ENCODE measurements at regions not wholly inside any gene's neighbourhood (a gene's known extent, or its start where the extent isn't known, plus 50 kb on each side); places are given as distances from the start of the nearest gene placed in this dataset.

DNA sequence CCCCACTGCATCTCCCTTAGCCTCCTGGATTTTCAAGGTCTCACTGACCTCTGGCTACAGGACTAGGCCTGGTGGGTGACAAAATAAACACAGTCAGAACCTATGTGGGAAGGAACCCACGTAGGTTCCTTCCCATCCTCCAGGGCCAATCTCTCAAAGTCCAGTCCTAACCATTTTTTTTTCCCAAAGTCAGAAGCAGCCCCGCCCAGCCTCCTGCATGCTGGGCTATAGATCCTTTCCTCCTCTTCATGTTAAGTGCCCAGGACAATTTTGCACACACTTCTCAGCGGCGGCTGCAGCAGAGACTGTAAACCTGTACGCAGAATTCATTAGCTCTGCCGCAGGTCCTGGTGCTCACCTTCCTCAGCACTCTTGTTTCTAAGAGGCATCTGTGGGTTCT lies 285.8 kb downstream of the NPIPA8 start:
- no peak for DNase-seq

DNA sequence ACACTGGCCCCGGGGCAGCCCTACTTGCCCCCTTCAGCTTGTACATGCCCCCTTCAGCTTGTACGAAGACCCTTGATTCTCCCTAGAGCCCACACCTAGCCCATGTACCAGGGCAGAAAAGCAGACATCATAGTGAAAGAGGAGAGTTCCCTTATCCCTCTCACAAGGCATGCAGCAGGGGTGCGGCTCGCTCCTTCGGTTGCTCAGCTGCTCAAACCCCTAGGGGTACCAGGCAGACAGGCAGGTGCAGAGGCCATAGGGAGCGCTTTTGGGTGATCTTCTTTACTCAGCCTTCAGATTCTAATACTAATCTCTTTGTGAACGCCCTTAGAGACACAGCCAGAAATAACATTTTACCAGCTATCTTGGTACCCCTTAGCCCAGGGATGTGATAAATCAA lies 286.3 kb downstream of the NPIPA8 start:
- DNase-seq = no peak

DNA sequence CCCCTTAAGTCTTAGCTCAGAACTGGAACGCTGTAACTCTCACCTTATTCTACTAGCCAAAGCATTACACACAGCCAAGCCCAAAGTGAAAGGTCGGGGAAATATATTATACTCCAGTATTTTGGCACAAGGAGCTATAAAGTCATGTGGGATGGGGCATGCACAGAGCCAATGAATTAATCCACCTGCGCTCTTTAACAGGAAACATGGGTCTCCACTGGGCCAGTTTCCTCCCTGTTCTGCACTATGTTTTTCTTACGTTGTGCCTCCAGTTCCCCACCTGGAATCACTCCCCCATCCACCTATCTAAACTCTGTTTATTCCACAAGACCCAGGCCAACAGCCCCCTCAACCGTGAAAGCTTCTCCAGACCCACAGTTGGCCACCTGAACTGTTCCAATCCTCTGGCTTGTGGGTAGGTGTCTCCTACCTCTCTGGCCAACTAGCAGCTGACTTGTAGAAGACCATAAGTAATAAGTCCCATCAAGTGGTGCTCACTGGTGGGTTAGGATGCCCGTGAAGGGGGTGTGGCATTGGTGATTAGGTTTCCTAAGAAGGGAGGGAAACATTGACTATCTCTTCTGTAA lies 286.9 kb downstream of the NPIPA8 start:
- DNase-seq = no peak

DNA sequence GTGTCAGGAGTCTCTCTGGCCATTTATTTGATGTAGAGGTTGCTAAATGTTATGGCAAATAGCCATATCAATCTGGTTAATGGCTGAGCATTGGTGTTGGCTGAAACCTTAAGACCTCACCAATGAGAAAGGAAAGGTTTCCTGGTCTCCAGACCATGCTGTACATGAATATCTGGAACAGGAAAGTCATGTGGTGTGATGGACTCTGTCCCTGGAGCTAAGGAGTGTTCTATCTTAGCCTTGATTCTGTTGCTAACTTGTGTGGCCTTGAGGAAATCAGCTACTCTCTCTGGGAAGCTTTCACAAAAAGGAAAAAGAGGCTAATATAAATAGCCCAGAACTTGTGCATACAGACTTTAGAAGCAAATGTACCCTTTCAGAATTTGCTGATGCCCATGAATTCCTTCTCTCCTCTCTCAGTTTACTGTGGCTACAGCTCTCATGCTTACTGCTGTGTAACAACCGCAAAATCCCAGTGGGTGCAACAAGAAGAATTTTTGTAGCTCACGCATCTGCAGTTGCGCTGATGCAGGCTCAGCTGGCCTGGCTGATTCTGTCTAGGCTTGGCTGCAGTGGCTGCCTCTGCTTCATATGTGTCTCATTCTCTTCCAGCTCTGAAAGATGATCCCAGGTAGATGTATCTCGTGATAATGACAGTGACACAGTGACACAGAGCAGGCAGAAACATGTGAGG lies 287.5 kb downstream of the NPIPA8 start:
- no peak for DNase-seq

DNA sequence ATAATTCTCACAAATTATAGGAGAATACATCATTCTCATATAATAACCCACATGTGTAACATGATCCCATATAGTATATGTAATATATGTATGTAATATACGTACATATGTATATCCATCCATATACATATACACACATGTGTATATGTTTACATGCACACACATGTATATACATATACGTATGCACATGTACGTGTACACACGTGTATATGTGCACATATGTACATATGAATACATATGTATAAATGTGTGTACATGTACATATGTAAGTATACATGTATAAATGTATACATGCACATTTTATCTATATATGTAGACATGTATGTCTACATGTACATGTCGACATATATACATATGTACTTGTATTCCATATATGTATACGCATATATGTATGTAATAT lies 288.8 kb downstream of the NPIPA8 start:
- no peak for DNase-seq

DNA sequence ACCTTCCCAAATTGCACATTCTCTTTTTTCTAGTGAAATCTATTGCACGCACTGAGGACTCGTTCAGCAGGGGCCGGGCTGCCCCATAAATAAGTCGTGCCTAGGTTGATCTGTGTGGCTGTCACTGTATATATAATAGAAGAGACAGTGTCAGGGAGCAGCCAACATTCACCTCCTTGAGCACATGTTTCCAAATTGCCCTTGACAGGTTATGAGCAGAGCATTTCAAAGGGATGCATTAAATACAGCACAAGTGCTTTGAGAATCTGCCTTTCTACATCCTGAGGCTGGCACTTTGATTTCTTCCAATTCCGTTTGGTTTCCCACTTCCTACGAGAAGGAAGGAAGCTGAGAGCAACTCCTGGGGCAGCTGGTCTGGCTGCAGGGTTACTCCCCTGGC lies 291.2 kb downstream of the NPIPA8 start:
- DNase-seq = no peak

DNA sequence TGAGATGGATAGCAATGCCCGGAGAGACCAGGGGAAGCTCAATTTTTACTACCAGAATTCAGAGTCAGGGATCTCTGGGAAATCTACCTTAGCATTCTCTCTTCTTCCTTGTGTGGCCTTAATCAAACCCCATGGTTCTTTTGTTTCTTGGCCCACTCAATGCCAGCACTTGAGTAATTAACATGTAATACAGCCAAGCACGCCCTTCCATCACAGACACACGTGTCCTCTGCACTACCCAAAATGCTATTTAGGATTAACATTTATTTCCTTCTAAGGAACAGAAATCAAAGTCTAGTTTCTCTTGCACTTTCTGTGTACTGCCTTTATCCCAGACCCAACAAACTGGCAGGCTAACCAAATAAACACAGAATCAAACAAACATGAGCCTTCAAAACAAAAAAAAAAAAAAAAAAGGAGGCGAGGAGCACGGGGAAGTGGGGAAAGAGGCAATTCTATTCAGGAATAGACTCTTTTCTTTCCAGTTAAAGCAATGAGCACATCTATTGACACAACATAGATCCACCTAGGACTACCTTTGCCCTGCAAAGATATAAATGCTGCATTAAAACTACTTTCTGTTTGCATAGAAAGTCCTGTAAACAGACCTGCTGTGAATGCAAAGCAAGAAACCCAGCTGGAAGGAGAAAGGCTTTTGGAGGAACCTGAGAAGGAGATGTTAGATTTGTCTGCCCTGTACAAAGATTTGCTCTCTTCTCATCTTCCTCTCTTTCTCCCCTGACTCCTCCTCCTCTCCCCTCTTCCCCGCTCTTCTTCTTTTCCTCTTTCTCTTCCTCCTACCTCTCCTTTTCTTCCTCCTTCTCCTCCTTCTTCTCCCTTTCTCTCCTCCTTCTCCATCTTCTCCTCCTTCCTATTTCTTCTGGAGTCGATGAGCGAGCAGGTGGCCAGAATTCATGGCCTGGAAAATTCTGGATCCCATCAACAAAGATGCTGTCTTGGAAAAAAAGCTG lies 294.4 kb downstream of the NPIPA8 start:
- DNase-seq = no peak

DNA sequence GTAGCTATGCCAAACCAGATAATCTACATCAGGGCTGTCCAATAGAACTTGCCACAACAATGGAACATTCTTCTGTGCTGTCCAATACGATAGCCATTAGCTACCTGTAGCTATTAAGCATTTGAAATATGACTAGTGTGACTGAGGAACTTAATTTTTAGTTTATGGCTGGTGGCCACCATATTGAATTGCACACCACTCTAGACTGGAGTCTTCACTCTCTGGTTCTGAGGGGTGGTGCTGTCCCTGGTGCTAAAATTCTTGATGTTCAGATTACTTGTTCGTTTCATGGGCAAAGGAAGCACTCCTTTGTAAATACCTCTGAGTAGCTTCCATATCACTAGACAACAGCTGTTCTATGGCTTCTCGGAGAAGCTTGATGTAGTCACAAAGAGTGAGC lies 296.6 kb downstream of the NPIPA8 start:
- no peak for DNase-seq

DNA sequence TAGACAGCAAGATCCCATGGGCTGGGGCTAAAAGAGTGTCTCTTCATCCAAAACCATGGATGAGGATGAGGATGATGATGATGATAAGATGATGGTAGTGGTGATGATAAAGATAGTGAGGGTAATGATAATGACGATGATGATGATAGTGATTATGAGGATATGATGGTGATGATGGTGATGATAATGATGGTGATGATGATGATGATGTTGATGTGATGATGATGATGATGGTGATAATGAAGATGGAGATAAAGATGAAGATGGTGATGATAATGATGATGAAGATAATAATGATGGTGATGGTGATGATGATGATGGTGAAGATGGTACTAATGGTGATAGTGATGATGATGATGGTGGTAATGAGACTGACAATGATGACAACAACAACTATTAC lies 299.5 kb downstream of the NPIPA8 start:
- no peak for DNase-seq

DNA sequence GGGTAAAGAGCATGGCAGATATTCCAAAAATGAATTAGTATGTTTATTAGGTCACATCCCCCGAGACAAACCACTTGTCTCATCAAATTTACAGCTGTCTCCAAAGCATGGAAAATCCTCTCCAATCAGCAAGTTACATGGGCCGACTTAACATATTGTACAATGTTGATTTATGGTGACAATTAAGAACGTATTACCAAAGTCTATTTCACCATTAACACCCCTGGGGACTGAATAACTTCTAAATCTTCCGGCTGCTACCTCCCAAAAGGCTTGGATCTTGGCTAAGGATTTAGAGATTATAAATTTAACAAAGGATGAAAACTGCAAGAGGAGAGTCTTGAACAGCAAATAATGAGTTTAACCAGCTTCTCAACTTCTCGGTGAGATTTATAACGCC lies 311.9 kb downstream of the NPIPA8 start:
- no peak for DNase-seq

DNA sequence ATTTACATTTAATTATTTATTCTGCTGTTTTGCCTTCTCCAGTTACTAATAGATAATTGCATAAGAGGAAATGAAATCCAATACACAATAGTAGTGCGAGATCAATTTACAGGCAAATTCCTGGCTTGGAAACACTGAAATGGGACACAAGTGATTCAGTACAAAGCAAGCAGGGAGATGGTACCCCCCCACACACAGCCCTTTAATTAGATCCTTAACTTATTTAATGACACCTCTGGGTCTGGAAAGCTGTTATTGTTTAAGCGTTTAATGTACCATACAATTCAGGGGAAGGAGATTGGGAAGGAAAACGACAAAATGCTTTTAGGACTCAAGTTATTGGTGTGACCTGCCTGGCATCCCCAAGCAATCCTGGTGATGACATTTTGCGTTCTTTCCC lies 318.2 kb downstream of the NPIPA8 start:
- no peak for DNase-seq

DNA sequence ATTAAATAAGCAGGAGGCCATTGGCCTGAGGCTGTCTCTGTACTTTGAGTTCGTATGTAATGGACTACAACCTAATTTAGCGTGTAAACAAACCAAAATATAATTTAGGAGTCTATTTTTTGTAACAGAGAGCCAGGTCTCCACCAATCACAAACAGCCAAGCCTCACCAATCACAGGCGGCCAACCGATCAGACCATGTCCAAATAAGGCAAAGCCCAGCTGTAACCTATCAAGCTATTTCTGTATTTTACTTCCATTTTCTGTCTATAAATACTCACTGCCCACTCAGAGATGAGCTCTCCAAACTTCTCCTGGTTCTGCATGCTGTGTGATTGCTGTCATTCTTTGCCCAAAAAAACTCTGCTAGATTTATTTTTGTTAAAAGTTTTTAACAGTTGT lies 322.7 kb downstream of the NPIPA8 start:
- no peak for DNase-seq

DNA sequence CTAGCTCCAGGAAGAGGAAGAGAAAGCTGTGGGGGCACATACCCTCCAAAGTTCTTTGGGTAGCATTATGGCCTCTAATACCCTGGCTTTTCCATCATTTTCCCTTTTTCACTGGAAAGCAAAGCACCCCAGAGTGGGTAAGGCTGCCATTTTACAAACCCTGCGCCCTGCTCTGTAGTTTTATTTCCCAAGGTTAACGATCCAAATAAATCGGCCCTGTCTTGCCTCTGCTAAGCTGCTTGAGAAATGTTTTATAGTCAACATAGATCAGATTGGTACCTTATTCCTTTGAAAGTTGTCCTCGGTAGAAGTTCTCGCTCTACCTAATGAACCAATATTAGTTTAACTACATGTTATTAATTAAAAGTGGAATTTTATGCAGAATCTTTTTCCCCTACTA lies 328.2 kb downstream of the NPIPA8 start:
- DNase-seq = no peak

DNA sequence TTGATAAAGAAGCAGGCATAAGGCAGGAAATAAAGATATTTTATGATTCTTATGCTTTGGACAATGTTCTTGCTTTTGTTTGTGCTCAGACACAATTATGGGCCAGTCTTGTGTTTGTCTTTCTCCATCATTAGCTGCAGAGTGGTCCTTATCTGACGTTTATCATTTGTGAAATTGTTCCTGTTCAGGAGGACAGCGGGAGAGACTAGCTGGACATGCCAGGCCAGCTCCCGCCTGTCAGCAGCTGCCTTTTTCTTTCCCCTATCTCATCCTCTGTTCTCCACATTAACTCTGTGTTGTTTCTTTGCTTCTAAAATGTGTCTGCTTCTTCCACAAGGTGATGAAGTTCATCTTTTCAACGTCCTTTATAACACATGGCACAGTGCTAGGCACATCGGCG lies 333.5 kb downstream of the NPIPA8 start:
- no peak for DNase-seq

DNA sequence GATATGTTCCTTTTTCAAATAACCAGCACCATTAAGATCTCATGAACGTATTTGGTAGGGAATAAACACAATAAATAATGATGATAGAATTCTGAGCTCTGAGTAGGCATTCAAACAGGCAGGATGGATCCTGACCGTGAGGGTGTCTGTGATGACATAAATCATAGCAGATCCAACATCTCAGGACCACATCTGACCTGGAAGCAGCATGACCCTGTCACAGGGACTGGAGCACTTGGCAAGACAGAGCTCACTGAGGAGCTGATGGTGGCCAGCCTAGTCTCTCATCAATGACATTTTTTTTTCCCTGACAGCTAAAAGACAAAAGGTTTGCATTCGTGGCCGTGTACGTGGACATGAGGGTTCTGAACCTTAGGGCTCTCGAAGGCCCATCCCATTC lies 337.5 kb downstream of the NPIPA8 start:
- DNase-seq = no peak

DNA sequence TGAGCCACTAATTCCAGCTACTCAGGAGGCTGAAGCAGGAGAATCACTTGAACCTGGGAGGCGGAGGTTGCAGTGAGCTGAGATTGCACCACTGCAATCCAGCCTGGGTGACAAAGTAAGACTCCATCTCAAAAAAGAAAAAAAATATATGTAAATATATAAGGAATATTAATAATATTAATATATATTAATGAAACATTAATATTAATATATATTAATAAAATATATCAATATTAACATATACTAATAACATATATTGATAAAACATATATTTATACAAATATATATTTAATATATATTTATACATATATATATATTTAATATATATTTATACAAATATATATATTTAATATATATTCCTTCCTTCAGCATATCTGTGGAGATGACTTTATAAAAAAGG lies 338.0 kb downstream of the NPIPA8 start:
- no peak for DNase-seq

DNA sequence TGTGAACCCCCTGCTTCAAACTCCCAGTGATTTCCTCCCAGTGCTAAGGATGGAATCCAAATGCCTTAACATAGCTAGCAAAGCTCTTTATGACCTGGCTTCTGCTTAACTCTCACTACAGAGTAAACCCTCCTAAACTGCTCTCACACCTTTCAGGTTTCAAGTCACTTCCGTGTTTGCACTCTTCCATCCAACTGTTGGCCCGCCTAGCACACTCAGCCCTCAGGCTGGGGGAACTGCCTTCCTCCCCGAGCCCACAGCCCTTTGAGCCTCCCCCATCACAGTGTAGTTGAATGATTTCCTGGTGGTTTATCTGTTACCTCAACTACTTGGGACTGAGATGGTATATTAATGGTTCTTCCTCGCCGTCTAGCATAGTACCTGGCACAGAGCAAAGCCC lies 342.5 kb downstream of the NPIPA8 start:
- DNase-seq = no peak

DNA sequence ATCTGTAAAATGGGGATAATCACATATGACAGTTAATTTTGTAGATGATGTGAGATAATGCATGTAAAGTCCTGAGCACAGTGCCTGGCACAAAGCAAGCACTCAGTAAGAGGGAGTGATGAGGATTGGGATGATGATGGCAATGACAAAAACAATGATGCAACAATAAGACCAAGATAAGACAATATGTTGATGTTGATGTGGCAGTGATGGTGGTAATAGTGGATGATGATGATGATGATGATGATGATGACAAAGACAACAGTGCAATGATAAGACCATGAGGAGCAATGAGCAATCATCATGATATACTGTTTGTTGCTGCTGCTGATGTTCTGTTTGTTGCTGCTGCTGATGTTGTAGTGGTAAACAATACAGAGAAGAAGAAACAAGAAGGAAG lies 344.1 kb downstream of the NPIPA8 start:
- no peak for DNase-seq

DNA sequence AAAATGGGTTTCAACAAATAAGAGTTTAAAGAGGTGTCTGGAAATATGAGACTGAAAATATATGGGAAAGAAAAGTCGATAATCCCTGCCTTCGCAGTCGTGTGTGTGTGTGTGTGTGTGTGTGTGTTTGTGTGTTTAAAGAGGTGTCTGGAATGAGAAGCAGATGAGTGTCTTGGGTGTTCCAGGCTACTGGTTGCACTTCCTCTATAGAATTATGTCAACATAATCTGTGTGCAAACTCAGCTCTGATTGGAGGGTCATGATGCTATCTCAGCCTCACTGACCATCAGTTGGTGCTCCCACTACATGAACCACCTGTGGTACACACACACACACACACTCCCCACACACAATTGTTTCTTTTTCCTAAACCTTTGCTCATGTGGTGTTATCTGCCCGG lies 347.3 kb downstream of the NPIPA8 start:
- no peak for DNase-seq

DNA sequence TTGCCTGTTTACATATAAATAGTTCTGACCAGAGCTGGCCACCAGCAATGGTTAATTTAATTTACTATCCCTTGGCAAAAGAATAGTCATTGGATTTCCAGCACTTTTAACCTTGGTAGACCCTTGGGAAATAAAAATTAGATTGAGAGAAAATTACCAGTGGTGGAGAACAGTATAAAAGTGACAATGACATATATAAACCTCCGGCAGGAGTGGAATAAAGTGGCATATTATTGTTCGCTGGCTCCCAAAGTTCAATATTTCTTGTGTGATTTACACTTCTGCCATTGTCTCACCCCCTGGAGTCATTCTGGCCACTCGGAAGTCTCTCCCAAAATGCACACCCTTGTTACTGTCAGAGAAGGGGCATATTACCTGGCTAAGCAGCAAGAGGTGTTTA lies 347.7 kb downstream of the NPIPA8 start:
- no peak for DNase-seq

DNA sequence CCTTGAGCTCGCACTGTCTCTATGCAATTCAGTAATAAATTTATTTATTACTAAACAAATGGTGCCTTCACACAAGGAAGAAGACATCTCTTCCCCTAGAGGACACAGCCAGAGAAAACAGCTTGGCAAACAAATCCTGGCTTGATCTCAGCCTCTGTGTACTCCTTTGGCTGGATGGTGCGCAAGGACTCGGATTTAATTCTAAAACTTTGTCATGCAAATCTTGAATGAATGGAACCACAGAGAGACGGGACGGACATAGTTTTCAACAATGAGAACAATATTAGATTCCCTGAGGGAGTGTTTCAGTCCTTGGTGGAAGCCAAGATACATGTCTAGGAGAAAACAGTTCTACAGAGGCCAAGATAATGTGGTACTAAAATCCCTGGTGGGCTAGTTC lies 349.5 kb downstream of the NPIPA8 start:
- no peak for DNase-seq

DNA sequence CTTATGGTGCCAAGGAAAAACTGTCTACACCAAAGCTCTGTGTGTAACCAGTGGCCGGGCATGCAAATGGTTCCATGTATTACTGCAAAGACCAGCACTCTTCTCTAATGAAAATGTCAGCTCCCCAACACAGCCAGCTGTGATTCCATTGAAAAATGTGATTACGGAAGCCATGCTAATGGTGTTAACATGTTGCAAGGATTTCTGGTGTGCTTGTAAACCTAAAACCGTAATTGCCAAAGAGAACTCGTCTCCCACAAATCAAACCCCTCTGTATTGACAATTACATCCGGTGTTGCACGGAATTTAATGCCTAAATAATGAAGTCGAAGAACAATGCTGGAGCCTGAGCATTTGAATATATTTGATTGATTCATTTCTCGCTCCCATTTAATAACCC lies 351.7 kb downstream of the NPIPA8 start:
- no peak for DNase-seq

DNA sequence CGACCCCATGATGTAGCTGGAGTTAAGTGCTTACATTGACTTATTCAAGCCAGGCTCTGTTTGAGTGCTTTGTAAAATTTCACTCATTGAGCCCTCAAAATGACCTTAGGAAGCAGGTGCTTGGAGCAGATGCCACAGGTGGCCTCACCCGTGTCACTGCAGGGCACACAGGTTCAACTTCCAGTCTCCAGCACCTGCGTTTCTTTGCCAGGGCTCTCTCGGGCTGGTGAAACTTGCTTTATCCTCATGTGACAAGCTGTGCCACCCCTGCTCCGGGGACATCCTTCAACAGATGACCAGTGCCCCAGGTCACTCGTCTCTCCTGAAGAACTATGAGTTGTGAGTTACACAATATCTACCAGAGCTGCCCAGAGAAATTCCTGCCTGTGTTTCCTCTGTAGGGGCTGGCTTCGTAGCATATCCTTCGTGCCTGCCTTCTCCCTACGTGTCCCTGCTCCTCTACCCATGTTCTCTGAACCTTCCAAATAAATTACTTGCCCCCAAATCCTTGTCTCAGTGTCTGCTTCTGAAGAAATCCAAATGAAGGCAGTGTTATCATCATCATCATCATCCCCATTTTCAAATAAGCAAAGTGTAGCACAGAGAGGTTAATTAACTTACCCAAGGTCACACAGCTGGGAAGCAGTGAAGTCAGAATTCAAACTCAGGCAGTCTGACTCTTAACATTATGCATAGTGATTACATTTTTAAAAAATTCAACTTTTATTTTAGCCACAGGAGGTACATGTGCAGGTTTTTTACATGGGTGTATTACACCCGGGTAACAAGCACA lies 352.5 kb downstream of the NPIPA8 start:
- DNase-seq = no peak
